A549 (cell line): ENCODE measurements at regions not wholly inside any gene's neighbourhood (a gene's known extent, or its start where the extent isn't known, plus 50 kb on each side); places are given as distances from the start of the nearest gene placed in this dataset.

ENCODE experiments used
- ATAC-seq, 2 experiments: fragments of 200-7000 bp in 1 of 2; fragments of >200 bp in 1 of 2; cut with Nextera tagmentation in 1 of 2; cut with Tn5 transposase in 1 of 2; 3 replicates each; pipeline versions ENCODE4 v1.8.0 to v1.9.1; 2018 to 2020; ENCODE audit warnings: mild to moderate bottlenecking in 1 of 2, moderate library complexity in 1 of 2
- CTCF ChIA-PET: fragments of 300-600 bp; sonication (Branson Sonifier 250); formaldehyde crosslinking; extraction: SDS; loops from one replicate; lab custom pipeline; 2021; ENCODE audit warnings: antibody characterized with exemption, inconsistent platforms; lab: Yijun Ruan, JAX
- POLR2A ChIA-PET: fragments of 350-600 bp; formaldehyde crosslinking; extraction: SDS; loops from one replicate; lab custom pipeline; 2021; ENCODE audit warnings: antibody characterized with exemption, inconsistent platforms; lab: Yijun Ruan, JAX
- DNase-seq, 2 experiments: peaks; one replicate each; pipeline versions ENCODE4 v3.0.0 to v3.0.0-alpha.2; 2011 to 2016; ENCODE audit warnings: low read depth in 1 of 2, low spot score in 1 of 2
- FAIRE-seq: peaks from 2 replicates; lab custom pipeline; 2011; peaks lifted over from hg19 to GRCh38; lab: Jason Lieb, UNC
- H3K27ac ChIP-seq, 2 experiments: fragments of >200 bp; sonication (Bioruptor Twin); formaldehyde crosslinking; 3 replicates each; pipeline ENCODE4 v1.5.1; 2016 to 2017
- H3K4me1 ChIP-seq: fragments of >200 bp; sonication (Bioruptor Twin); formaldehyde crosslinking; 3 replicates; pipeline ENCODE4 v1.6.1; 2016
- H3K4me2 ChIP-seq: fragments of >200 bp; sonication (Bioruptor Twin); formaldehyde crosslinking; 3 replicates; pipeline ENCODE4 v1.6.1; 2016
- H3K4me3 ChIP-seq: fragments of >200 bp; sonication (Bioruptor Twin); formaldehyde crosslinking; 3 replicates; pipeline ENCODE4 v1.5.1; 2016
- H3K9me3 ChIP-seq: fragments of >200 bp; sonication (Bioruptor Twin); formaldehyde crosslinking; 3 replicates; pipeline ENCODE4 v1.6.1; 2016
- BCL3 ChIP-seq: fragments of >200 bp; sonication (Bioruptor Twin); formaldehyde crosslinking; IDR thresholded peaks from 3 replicates; pipeline ENCODE4 v1.6.1; 2016
- CBX2 ChIP-seq: fragments of 200-600 bp; sonication (generic); IDR thresholded peaks from 2 replicates; pipeline ENCODE4 v1.6.1; 2016; ENCODE audit warnings: low read depth, mild to moderate bottlenecking, borderline replicate concordance
- CHD2 ChIP-seq: fragments of 150-350 bp; IDR thresholded peaks from 2 replicates; pipeline ENCODE4 v1.6.1; 2014; ENCODE audit warnings: low read length; ENCODE audit not compliant: partially characterized antibody
- EHF ChIP-seq: fragments of 250-450 bp; sonication (Bioruptor Pico); IDR thresholded peaks from 2 replicates; pipeline ENCODE4 v1.5.0; 2020; ENCODE audit warnings: mild to moderate bottlenecking
- EHMT2 ChIP-seq: fragments of 200-600 bp; sonication (generic); IDR thresholded peaks from 2 replicates; pipeline ENCODE4 v1.6.1; 2016; ENCODE audit warnings: antibody characterized with exemption, low read depth, mild to moderate bottlenecking, moderate library complexity
- ELK1 ChIP-seq: fragments of 150-350 bp; IDR thresholded peaks from 2 replicates; pipeline ENCODE4 v1.6.1; 2014; ENCODE audit warnings: low read depth, mild to moderate bottlenecking, low read length
- EP300 ChIP-seq, 2 experiments: fragments of >200 bp; sonication (Bioruptor Twin); formaldehyde crosslinking; IDR thresholded peaks; 2 replicates in 1 of 2; 3 replicates in 1 of 2; pipeline ENCODE4 v1.6.1; 2016 to 2017
- FOSB ChIP-seq: fragments of 250-450 bp; sonication (Bioruptor Pico); IDR thresholded peaks from 2 replicates; pipeline ENCODE4 v1.5.0; 2020; ENCODE audit warnings: mild to moderate bottlenecking, moderate library complexity
- FOSL2 ChIP-seq, 2 experiments: fragments of 450-650 bp in 1 of 2; fragments of >200 bp in 1 of 2; sonication (Bioruptor Twin) in 1 of 2; formaldehyde crosslinking; IDR thresholded peaks; 2 replicates each; pipeline versions ENCODE4 v1.5.0 to v1.6.1; 2016 to 2020; ENCODE audit warnings: mild to moderate bottlenecking in 1 of 2, moderate library complexity in 1 of 2
- HDAC2 ChIP-seq: fragments of 200-600 bp; sonication (generic); IDR thresholded peaks from 2 replicates; pipeline ENCODE4 v1.6.1; 2016
- HMGXB4 ChIP-seq: fragments of 250-450 bp; sonication (Bioruptor Pico); IDR thresholded peaks from 2 replicates; pipeline ENCODE4 v1.5.0; 2021; ENCODE audit warnings: mild to moderate bottlenecking, moderate library complexity, borderline replicate concordance
- JUNB ChIP-seq: fragments of >200 bp; sonication (Bioruptor Twin); formaldehyde crosslinking; IDR thresholded peaks from 2 replicates; pipeline ENCODE4 v1.6.1; 2016
- KDM5A ChIP-seq: fragments of 200-600 bp; sonication (generic); IDR thresholded peaks from 2 replicates; pipeline ENCODE4 v1.6.1; 2016; ENCODE audit warnings: antibody characterized with exemption, mild to moderate bottlenecking
- MAFK ChIP-seq: fragments of 450-650 bp; IDR thresholded peaks from 2 replicates; pipeline ENCODE4 v1.6.1; 2014; ENCODE audit not compliant: partially characterized antibody
- MAX ChIP-seq: IDR thresholded peaks from 2 replicates; pipeline ENCODE4 v1.6.1; 2012
- MYC ChIP-seq: IDR thresholded peaks from 2 replicates; pipeline ENCODE4 v1.6.1; 2012; ENCODE audit warnings: mild to moderate bottlenecking, inconsistent platforms, low read length, improper control_type of control experiment, borderline replicate concordance
- NFE2L2 ChIP-seq: fragments of 150-350 bp; conservative IDR thresholded peaks from 2 replicates; pipeline ENCODE4 v1.6.1; 2014; ENCODE audit warnings: low read length
- NPAS2 ChIP-seq: fragments of 250-450 bp; sonication (Bioruptor Pico); IDR thresholded peaks from 2 replicates; pipeline ENCODE4 v1.8.0; 2022; ENCODE audit warnings: mild to moderate bottlenecking, moderate library complexity, borderline replicate concordance
- NR3C1 ChIP-seq: fragments of >200 bp; sonication (Bioruptor Twin); formaldehyde crosslinking; IDR thresholded peaks from 3 replicates; pipeline ENCODE4 v1.6.1; 2017
- POLR2A ChIP-seq: IDR thresholded peaks from 2 replicates; pipeline ENCODE4 v1.6.1; 2012; ENCODE audit warnings: mild to moderate bottlenecking, low read length
- RARB ChIP-seq: fragments of 250-450 bp; sonication (Bioruptor Pico); IDR thresholded peaks from 2 replicates; pipeline ENCODE4 v1.8.0; 2021; ENCODE audit warnings: mild to moderate bottlenecking, moderate library complexity
- RCOR1 ChIP-seq: fragments of 150-350 bp; IDR thresholded peaks from 2 replicates; pipeline ENCODE4 v1.6.1; 2014; ENCODE audit warnings: antibody characterized with exemption, low read length, low read depth
- RFX5 ChIP-seq: fragments of 450-650 bp; IDR thresholded peaks from 2 replicates; pipeline ENCODE4 v1.7.1; 2014; ENCODE audit warnings: antibody characterized with exemption, mild to moderate bottlenecking, moderate library complexity
- RNF2 ChIP-seq: fragments of 200-600 bp; sonication (generic); IDR thresholded peaks from 2 replicates; pipeline ENCODE4 v1.6.1; 2016; ENCODE audit warnings: low read depth, mild to moderate bottlenecking, antibody characterized with exemption, moderate library complexity, borderline replicate concordance
- SREBF2 ChIP-seq: fragments of 450-650 bp; IDR thresholded peaks from 2 replicates; pipeline ENCODE4 v1.6.1; 2014; ENCODE audit warnings: mild to moderate bottlenecking, moderate library complexity
- TFCP2L1 ChIP-seq: fragments of 250-450 bp; sonication (Bioruptor Pico); IDR thresholded peaks from 2 replicates; pipeline ENCODE4 v1.5.0; 2021; ENCODE audit warnings: mild to moderate bottlenecking
- ZC3H11A ChIP-seq: fragments of 450-650 bp; IDR thresholded peaks from 2 replicates; pipeline ENCODE4 v1.6.1; 2014; ENCODE audit warnings: antibody characterized with exemption, mild to moderate bottlenecking
- ZNF302 ChIP-seq: fragments of 250-450 bp; sonication (Bioruptor Pico); IDR thresholded peaks from 2 replicates; pipeline ENCODE4 v1.9.0; 2021; ENCODE audit warnings: inconsistent platforms, mild to moderate bottlenecking, moderate library complexity
- ZSCAN20 ChIP-seq: fragments of 250-450 bp; sonication (Bioruptor Pico); IDR thresholded peaks from 2 replicates; pipeline ENCODE4 v1.8.0; 2022; ENCODE audit warnings: mild to moderate bottlenecking, moderate library complexity
- WGBS: methylation state at CpG from one replicate; pipeline ENCODE4 v1.1.6; 2017; ENCODE audit errors: missing lambda C conversion rate; 5-methylcytosine and 5-hydroxymethylcytosine counted together

- Histone ChIP-seq H3K9me3 (no peaks in the 10 kb centered on the region), H3K27ac (no peak overlapping the region), H3K4me3 (no peak overlapping the region), H3K4me1 (no peaks in the 10 kb centered on the region), H3K4me2 (no peak overlapping the region)
- POLR2A ChIA-PET, result no interaction called here
- WGBS, result 22% methylated on average over 7 of the region's 8 CpGs
- CTCF ChIA-PET, result no interaction called here
- DNase-seq, result no peak
- no peak for TF ChIP-seq RNF2
- TF ChIP-seq EHF (CRISPR knock-in tag), result no peak
- TF ChIP-seq RARB (CRISPR knock-in tag), result no peak
- no peak for FAIRE-seq
- no peak for ATAC-seq
These were observed 253.2 kb downstream of the NPHP4 start for GRCh38 chr1:5738911-5739462.

- no peak for ATAC-seq
- no peak for TF ChIP-seq SREBF2
- TF ChIP-seq FOSL2 (IDR thresholded peaks at IDR 0.05), result no peak
- no peak for TF ChIP-seq FOSL2 (CRISPR knock-in tag; IDR thresholded peaks at IDR 0.05)
- no peak for TF ChIP-seq MAX
- no peak for TF ChIP-seq ZNF302 (CRISPR knock-in tag)
- no peak for TF ChIP-seq BCL3
- TF ChIP-seq RCOR1, result no peak
- TF ChIP-seq ELK1, result no peak
- no peak for TF ChIP-seq JUNB
- no peak for TF ChIP-seq EHMT2
- TF ChIP-seq MAFK, result no peak
- TF ChIP-seq, all 56 proteins: peak for 0
- no peaks in the 10 kb centered on the region for H3K4me1 ChIP-seq
- H3K27ac ChIP-seq, result no peak overlapping the region
- ChIA-PET CTCF (interaction anchor here (3.9 kb wide), 1 partner anchor 9 kb away, joined by 19 read pairs; no protein-coding TSS in a partner anchor), POLR2A (no interaction called here)
- H3K9me3 ChIP-seq, result no peaks in the 10 kb centered on the region
- FAIRE-seq (no peak), DNase-seq (no peak)
- WGBS, result 17% methylated on average over 4 of the region's 4 CpGs
- H3K4me3 ChIP-seq, result no peak overlapping the region
- H3K4me2 ChIP-seq, result no peak overlapping the region
These were observed 255.1 kb downstream of the NPHP4 start for GRCh38 chr1:5737081-5737480.

- FAIRE-seq (no peak), ATAC-seq (no peak), DNase-seq (no peak)
- Histone ChIP-seq H3K4me1 (no peaks in the 10 kb centered on the region), H3K27ac (no peak overlapping the region), H3K4me3 (no peak overlapping the region), H3K9me3 (no peaks in the 10 kb centered on the region), H3K4me2 (no peak overlapping the region)
- WGBS, result 0% methylated on average over 3 of the region's 8 CpGs
- TF ChIP-seq POLR2A (no peak), NR3C1 (no peak), JUNB (no peak), FOSB (CRISPR knock-in tag) (no peak), RFX5 (no peak), EP300 (IDR thresholded peaks at IDR 0.05) (no peak), NPAS2 (no peak), HDAC2 (no peak), MYC (no peak), MAX (no peak), NFE2L2 (no peak), HMGXB4 (CRISPR knock-in tag) (no peak), EHMT2 (no peak), ZSCAN20 (CRISPR knock-in tag) (no peak), KDM5A (no peak), TFCP2L1 (CRISPR knock-in tag) (no peak), CBX2 (no peak), CHD2 (no peak), ZC3H11A (no peak)
- CTCF ChIA-PET, result interaction anchor here (0.7 to 3.9 kb wide), 2 partner anchors 11 to 1059 kb away, joined by 3 to 19 read pairs; no protein-coding TSS in a partner anchor
- POLR2A ChIA-PET, result no interaction called here
These were observed 257.2 kb downstream of the NPHP4 start for GRCh38 chr1:5734996-5735395.
